GM10266 (cell line): ENCODE measurements at regions not wholly inside any gene's neighbourhood (a gene's known extent, or its start where the extent isn't known, plus 50 kb on each side); places are given as distances from the start of the nearest gene placed in this dataset.

ENCODE experiments used
- DNase-seq: peaks from one replicate; pipeline ENCODE4 v3.0.0; 2012; ENCODE audit errors: extremely low spot score
- TF ChIP-seq, protein P1 (sequence below): IDR thresholded peaks from 2 replicates; pipeline ENCODE4 v1.5.1; 2012; ENCODE audit warnings: mild to moderate bottlenecking, low read depth; ENCODE audit not compliant: control insufficient read depth, insufficient read depth; ENCODE audit errors: missing control alignments

DNA sequence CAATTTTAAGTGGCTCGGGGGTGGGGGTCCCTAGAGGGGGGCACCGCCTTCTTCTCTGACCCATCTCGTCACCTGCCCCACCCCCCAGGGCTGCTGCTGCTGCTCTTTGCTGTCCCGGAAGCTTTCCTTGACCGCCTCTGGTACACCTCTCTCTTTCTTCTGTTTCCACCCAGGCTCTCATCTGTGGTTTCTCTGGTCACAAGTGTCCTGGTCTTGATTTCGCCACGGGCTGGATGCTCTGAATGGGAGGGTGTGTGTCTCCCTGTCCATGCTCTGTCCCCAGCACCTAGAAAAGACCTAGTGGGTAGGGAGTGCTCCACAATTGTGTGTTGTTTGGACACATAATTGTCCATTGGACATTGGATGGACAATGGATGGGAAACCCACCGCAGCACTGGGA lies 134.7 kb upstream of the CIBAR2 start:
- TF ChIP-seq, protein P1, sequence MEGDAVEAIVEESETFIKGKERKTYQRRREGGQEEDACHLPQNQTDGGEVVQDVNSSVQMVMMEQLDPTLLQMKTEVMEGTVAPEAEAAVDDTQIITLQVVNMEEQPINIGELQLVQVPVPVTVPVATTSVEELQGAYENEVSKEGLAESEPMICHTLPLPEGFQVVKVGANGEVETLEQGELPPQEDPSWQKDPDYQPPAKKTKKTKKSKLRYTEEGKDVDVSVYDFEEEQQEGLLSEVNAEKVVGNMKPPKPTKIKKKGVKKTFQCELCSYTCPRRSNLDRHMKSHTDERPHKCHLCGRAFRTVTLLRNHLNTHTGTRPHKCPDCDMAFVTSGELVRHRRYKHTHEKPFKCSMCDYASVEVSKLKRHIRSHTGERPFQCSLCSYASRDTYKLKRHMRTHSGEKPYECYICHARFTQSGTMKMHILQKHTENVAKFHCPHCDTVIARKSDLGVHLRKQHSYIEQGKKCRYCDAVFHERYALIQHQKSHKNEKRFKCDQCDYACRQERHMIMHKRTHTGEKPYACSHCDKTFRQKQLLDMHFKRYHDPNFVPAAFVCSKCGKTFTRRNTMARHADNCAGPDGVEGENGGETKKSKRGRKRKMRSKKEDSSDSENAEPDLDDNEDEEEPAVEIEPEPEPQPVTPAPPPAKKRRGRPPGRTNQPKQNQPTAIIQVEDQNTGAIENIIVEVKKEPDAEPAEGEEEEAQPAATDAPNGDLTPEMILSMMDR = no peak
- no peak for DNase-seq

DNA sequence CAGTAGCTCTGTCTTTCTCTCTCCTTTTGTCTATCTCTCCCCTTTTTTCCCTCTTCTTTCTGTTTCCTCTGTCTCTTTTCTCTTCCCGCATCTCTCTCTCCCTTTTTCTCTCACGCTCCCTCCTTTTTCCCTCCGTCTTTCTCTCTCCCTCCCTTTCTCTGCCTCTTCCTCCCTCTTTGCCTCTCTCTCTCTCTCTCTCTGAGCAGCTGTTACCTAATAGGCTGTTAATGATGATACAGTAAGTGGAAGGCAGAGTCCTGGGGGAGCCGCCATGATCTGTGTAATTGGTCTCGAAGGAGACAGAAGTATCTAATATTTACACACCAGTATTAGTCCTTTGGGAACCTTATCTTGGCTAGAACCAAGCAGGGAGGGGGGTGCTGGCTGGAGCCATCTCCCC lies 136.1 kb upstream of the CIBAR2 start:
- TF ChIP-seq, protein P1 = no peak
- DNase-seq = no peak

DNA sequence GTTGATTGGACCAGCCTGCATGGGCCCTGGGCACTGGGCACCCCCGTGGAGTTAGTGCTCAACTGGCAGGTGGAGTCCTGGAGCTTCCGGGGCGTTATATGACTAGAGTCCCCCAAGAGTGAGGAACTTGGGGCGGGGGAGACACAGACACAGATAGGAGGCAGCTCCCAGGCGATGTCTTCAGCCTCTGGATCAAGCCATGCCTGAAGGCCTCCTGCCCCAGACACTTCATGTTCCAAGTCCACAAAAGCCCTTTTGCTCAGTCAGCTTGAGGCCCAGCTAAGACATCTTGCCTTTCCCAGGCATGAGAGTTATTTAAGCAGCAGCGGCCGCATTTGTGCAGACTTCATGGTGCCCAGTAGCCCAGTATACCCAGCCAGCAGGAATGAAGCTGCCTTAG lies 136.6 kb upstream of the CIBAR2 start:
- no peak for DNase-seq
- TF ChIP-seq, protein P1 = no peak

DNA sequence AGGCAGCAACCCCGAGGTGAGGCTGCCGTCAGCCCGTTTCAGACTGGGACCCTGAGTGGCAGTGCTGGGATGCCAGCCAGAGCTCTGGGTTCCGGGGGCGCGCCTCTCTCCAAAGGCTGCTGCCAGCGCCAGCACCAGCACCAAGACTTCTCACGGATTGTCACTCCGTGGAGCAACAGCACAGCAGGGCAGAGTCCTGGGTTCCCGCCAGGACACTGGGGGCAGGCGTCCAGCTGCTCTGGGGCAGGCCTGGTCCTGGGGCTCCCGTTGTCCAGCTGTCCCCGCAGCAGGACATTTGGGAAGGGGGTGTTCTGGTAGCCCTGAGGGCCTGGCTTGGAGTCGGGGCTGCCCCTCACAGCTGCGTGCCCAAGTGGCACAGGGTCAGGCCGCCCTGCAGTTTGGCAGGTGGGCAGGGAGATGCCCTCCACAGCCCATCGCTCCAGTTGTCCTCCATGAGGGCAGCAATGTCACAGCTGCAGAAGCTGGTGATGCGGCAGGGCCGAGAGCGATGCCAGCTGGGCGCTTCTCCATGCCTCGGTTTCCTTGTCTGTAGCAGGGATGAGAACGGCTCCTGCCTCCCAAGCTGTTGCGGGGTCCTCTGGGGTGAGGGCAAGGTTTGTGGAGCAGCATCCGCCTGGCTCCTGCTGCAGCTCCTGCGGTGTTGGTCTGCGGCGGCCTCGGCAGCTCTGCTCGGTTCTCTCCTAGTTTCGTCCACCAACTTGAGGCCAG lies 137.3 kb upstream of the CIBAR2 start:
- DNase-seq = no peak
- TF ChIP-seq, protein P1 = no peak

DNA sequence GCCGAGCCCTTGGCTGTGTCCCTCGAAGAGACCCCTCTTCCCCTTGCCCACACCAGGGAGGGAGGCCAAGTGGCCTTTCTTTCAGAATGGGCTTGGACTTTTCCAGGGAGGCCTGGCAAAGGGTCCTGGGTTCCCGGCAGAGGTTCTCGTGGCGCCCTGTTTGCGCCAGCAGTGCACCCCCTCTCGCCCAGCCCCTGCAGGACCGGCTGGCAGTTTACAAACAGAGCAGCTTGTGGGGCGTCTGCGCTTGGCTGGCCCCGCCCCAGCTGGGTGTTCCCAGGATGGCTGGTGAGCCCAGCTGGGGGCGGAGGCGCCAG lies 137.8 kb upstream of the CIBAR2 start:
- DNase-seq = no peak

DNA sequence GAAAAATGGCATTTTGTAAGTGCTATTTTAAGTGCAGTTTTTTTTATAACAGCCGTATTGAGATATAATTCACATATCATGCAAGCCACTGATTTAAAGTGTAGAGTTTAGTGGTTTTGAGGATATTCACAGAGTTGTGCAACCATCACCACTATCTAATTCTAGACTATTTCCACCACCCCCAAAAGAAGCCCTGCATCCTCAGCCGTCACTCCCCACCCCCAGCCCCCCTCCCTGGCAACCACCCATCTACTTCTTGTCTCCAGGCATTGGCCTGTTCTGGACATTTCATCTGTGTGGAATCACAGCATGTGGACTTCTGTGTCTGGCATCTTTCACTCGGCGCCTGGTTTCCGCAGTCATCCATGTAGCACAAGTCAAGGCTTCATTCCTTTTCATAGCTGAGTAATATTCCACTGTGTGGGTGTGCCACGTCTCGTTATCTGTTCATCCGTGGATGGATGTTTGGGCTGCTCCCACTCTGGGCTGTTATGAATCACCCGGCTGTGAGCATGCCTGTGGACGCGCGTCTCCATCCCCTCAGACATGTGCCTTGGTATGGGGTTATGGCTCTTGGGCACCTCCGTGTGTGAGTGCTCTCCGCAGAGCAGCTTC lies 138.4 kb upstream of the CIBAR2 start:
- no peak for DNase-seq
- TF ChIP-seq, protein P1 = no peak

More for the DNA sequence above, 137.8 kb upstream of the CIBAR2 start:
- TF ChIP-seq, protein P1 = no peak

DNA sequence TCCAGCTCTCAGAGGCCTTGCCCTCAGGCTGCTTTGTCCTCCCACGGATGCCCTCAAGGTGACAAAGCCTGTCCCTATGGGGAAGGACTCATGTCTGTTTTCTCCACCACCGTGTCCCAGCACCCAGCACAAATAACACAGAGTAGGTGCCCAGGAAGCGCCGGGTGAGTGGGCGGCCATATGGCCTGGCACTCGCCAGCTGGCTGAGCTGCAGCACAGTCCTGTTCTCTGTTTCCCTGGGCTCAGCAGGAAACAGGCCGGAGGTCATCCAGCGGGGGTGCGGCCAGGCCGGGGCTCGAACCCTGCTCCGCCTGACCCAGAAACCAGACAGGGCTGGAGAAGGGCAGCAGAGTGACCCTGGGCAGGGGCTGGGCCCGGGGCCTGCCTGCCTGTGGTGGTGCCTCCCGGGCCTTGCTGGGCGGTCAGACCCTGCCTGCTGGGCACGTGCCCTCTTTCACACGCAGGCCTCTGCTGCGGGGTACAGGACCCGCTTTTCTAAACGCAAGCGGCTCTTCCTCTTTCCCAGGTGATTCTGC lies 139.0 kb upstream of the CIBAR2 start:
- TF ChIP-seq, protein P1 = no peak
- no peak for DNase-seq
